GM12878 (cell line): ENCODE measurements at regions not wholly inside any gene's neighbourhood (a gene's known extent, or its start where the extent isn't known, plus 50 kb on each side); places are given as distances from the start of the nearest gene placed in this dataset.

ENCODE experiments used
- EGR1 ChIP-seq, 2 experiments: IDR thresholded peaks; 1 replicate in 1 of 2; 2 replicates in 1 of 2; pipeline ENCODE4 v1.6.1; 2011 to 2012; ENCODE audit warnings: low read depth in 2 of 2, low read length in 2 of 2, borderline replicate concordance in 1 of 2, mild to moderate bottlenecking in 1 of 2, moderate library complexity in 1 of 2
- MAX ChIP-seq: IDR thresholded peaks from 2 replicates; pipeline ENCODE4 v1.6.1; 2012; ENCODE audit warnings: low read depth, low read length, improper control_type of control experiment
- RFX5 ChIP-seq: IDR thresholded peaks from 2 replicates; pipeline ENCODE4 v1.6.1; 2011; ENCODE audit warnings: low read depth, low read length, improper control_type of control experiment
- ZNF274 ChIP-seq: IDR thresholded peaks from one replicate; pipeline ENCODE4 v1.8.0; 2011; ENCODE audit not compliant: insufficient read length, insufficient read depth
- TF ChIP-seq, protein P1 (sequence below), 3 experiments: IDR thresholded peaks in 2 of 3; conservative IDR thresholded peaks in 1 of 3; 2 replicates each; pipeline ENCODE4 v1.5.1; 2011; ENCODE audit warnings: low read depth in 3 of 3, low read length in 3 of 3, mild to moderate bottlenecking in 3 of 3, control low read depth in 2 of 3, moderate library complexity in 2 of 3, inconsistent platforms in 1 of 3, mixed read lengths in 1 of 3; ENCODE audit not compliant: control insufficient read depth in 2 of 3, insufficient read depth in 1 of 3; ENCODE audit errors: extremely low read depth in 1 of 3
- TF ChIP-seq, protein P2 (sequence below): IDR thresholded peaks from 2 replicates; pipeline ENCODE4 v1.6.1; 2011; ENCODE audit warnings: low read depth, low read length, improper control_type of control experiment, borderline replicate concordance

DNA sequence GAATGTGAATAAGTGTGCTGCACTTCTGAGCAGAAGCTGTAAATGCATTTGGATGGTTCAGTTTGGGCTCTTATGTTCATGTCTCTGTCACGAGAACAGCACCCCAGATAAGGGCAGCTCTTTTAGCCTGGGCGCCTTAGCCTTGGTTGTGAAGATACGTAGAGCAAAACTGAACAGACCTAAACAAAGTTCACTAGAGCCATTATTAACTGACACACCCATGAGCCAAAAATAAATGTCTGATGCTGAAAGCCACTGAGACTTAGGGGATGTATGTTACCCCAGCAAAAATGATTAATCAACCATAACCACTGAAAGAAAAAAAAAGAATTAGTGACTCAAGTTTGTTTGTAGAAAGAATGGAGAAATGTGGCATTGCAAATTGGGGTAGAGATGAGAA is 343.4 kb downstream of the BCAT1 start:
- TF ChIP-seq, protein P1, sequence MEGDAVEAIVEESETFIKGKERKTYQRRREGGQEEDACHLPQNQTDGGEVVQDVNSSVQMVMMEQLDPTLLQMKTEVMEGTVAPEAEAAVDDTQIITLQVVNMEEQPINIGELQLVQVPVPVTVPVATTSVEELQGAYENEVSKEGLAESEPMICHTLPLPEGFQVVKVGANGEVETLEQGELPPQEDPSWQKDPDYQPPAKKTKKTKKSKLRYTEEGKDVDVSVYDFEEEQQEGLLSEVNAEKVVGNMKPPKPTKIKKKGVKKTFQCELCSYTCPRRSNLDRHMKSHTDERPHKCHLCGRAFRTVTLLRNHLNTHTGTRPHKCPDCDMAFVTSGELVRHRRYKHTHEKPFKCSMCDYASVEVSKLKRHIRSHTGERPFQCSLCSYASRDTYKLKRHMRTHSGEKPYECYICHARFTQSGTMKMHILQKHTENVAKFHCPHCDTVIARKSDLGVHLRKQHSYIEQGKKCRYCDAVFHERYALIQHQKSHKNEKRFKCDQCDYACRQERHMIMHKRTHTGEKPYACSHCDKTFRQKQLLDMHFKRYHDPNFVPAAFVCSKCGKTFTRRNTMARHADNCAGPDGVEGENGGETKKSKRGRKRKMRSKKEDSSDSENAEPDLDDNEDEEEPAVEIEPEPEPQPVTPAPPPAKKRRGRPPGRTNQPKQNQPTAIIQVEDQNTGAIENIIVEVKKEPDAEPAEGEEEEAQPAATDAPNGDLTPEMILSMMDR (IDR thresholded peaks at IDR 0.05 in 2 of 3, conservative IDR thresholded peaks at IDR 0.05 in 1 of 3; ENCODE audit: control insufficient read depth in 2 of 3, extremely low read depth in 1 of 3, insufficient read depth in 1 of 3, low read depth in 3 of 3, low read length in 3 of 3), result no peak
- TF ChIP-seq EGR1 (IDR thresholded peaks at IDR 0.05; ENCODE audit: borderline replicate concordance in 1 of 2, low read depth in 2 of 2, low read length in 2 of 2), result no peak
- TF ChIP-seq RFX5, result no peak
- TF ChIP-seq MAX, result no peak
- TF ChIP-seq, protein P2, sequence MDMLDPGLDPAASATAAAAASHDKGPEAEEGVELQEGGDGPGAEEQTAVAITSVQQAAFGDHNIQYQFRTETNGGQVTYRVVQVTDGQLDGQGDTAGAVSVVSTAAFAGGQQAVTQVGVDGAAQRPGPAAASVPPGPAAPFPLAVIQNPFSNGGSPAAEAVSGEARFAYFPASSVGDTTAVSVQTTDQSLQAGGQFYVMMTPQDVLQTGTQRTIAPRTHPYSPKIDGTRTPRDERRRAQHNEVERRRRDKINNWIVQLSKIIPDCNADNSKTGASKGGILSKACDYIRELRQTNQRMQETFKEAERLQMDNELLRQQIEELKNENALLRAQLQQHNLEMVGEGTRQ, result no peak
- no peak for TF ChIP-seq ZNF274
